MM.1S (cell line): ENCODE measurements at regions not wholly inside any gene's neighbourhood (a gene's known extent, or its start where the extent isn't known, plus 50 kb on each side); places are given as distances from the start of the nearest gene placed in this dataset.

Experiments used
- DNase-seq: peaks from one replicate; pipeline ENCODE4 v3.0.0-alpha.2; 2015
- H2AFZ ChIP-seq: fragments of 300-600 bp; sonication (generic); 2 replicates; pipeline ENCODE4 v1.6.0; 2016; ENCODE audit warnings: antibody characterized with exemption, low read length
- H3F3A ChIP-seq: fragments of 300-600 bp; sonication (generic); 2 replicates; pipeline ENCODE4 v1.6.1; 2016; ENCODE audit warnings: mild to moderate bottlenecking, antibody characterized with exemption, low read length, moderate library complexity, mixed read lengths; ENCODE audit not compliant: insufficient read depth
- H3K27ac ChIP-seq: fragments of 300-600 bp; sonication (generic); 2 replicates; pipeline ENCODE4 v1.5.1; 2016; ENCODE audit warnings: mild to moderate bottlenecking, low read length
- H3K27me3 ChIP-seq: fragments of 300-600 bp; sonication (generic); replicated peaks from 2 replicates; pipeline ENCODE4 v1.6.0; 2016; ENCODE audit warnings: low read length; ENCODE audit not compliant: insufficient read depth
- H3K36me3 ChIP-seq: fragments of 300-600 bp; sonication (generic); replicated peaks from 2 replicates; pipeline ENCODE4 v1.6.1; 2016; ENCODE audit warnings: mild to moderate bottlenecking, low read length, mixed read lengths; ENCODE audit not compliant: insufficient read depth
- H3K4me1 ChIP-seq: fragments of 300-600 bp; sonication (generic); 2 replicates; pipeline ENCODE4 v1.6.1; 2016; ENCODE audit warnings: low read length, mixed read lengths
- H3K4me2 ChIP-seq: fragments of 300-600 bp; sonication (generic); 2 replicates; pipeline ENCODE4 v1.6.0; 2016; ENCODE audit warnings: low read depth, low read length
- H3K4me3 ChIP-seq: fragments of 300-600 bp; sonication (generic); 2 replicates; pipeline ENCODE4 v1.5.1; 2016; ENCODE audit warnings: low read length, mixed read lengths
- H3K79me2 ChIP-seq: fragments of 300-600 bp; sonication (generic); 2 replicates; pipeline ENCODE4 v1.6.1; 2016; ENCODE audit warnings: mixed run types, low read length, mixed read lengths
- H3K9ac ChIP-seq: fragments of 300-600 bp; sonication (generic); 2 replicates; pipeline ENCODE4 v1.6.1; 2016; ENCODE audit warnings: low read length, mixed read lengths
- H3K9me2 ChIP-seq: fragments of 300-600 bp; sonication (generic); replicated peaks from 2 replicates; pipeline ENCODE4 v1.6.1; 2016; ENCODE audit warnings: mild to moderate bottlenecking, low read length, mixed read lengths; ENCODE audit not compliant: insufficient read depth
- H3K9me3 ChIP-seq: fragments of 300-600 bp; sonication (generic); replicated peaks from 2 replicates; pipeline ENCODE4 v1.6.1; 2016; ENCODE audit warnings: mild to moderate bottlenecking, low read length, mixed read lengths; ENCODE audit not compliant: insufficient read depth
- H4K20me1 ChIP-seq: fragments of 300-600 bp; sonication (generic); 2 replicates; pipeline ENCODE4 v1.6.1; 2016; ENCODE audit warnings: mild to moderate bottlenecking, low read length, moderate library complexity, mixed read lengths; ENCODE audit not compliant: insufficient read depth
- CTCF ChIP-seq: fragments of 300-600 bp; sonication (generic); IDR thresholded peaks from 2 replicates; pipeline ENCODE4 v1.5.1; 2016; ENCODE audit warnings: antibody characterized with exemption, low read length, mixed read lengths
- EZH2 ChIP-seq: fragments of 300-600 bp; sonication (generic); optimal IDR thresholded peaks from 2 replicates; pipeline ENCODE3; 2017; ENCODE audit warnings: low read depth, mild to moderate bottlenecking, antibody characterized with exemption, low read length, mixed read lengths
- EZH2phosphoT487 ChIP-seq: fragments of 300-600 bp; sonication (generic); IDR thresholded peaks from 2 replicates; pipeline ENCODE4 v1.6.1; 2018; ENCODE audit warnings: antibody characterized with exemption, low read length

GRCh38 chr17:83202002-83203000 lies 122.9 kb downstream of the METRNL start:
- Histone ChIP-seq H3K27me3 (peaks cover 6% of the 10 kb centered on the region; the same call in 1 of the 2 replicates), H3K9ac (no peak overlapping the region), H3F3A (peaks cover 12% of the 10 kb centered on the region), H3K27ac (no peak overlapping the region), H3K36me3 (no peaks in the 10 kb centered on the region), H3K79me2 (no peaks in the 10 kb centered on the region), H3K9me3 (no peaks in the 10 kb centered on the region), H2AFZ (no peak overlapping the region), H4K20me1 (no peaks in the 10 kb centered on the region), H3K4me1 (peaks cover 23% of the 10 kb centered on the region), H3K4me3 (no peak overlapping the region), H3K9me2 (no peaks in the 10 kb centered on the region), H3K4me2 (no peak overlapping the region)
- no peak for DNase-seq
- TF ChIP-seq EZH2 = no peak
- no peak for TF ChIP-seq EZH2phosphoT487
- no peak for TF ChIP-seq CTCF

GRCh38 chr17:83203073-83203471 lies 123.7 kb downstream of the METRNL start:
- Histone ChIP-seq H4K20me1 (no peaks in the 10 kb centered on the region), H3K4me2 (no peak overlapping the region), H3K9ac (no peak overlapping the region), H2AFZ (no peak overlapping the region), H3K9me2 (no peaks in the 10 kb centered on the region), H3K9me3 (no peaks in the 10 kb centered on the region), H3K36me3 (no peaks in the 10 kb centered on the region), H3K79me2 (no peaks in the 10 kb centered on the region), H3K27me3 (no peaks in the 10 kb centered on the region; the same call in 1 of the 2 replicates), H3K4me3 (no peak overlapping the region), H3K27ac (no peak overlapping the region), H3K4me1 (peaks cover 23% of the 10 kb centered on the region), H3F3A (peaks cover 12% of the 10 kb centered on the region)
- no peak for DNase-seq
- TF ChIP-seq EZH2phosphoT487 = no peak
- TF ChIP-seq EZH2 = no peak
- TF ChIP-seq CTCF = no peak

GRCh38 chr17:83203472-83204221 lies 124.2 kb downstream of the METRNL start:
- TF ChIP-seq EZH2 = no peak
- no peak for TF ChIP-seq EZH2phosphoT487
- TF ChIP-seq CTCF = no peak
- H3K9ac ChIP-seq = no peak overlapping the region
- H3K9me3 ChIP-seq = no peaks in the 10 kb centered on the region
- no peak overlapping the region for H2AFZ ChIP-seq
- H3K4me2 ChIP-seq = no peak overlapping the region
- no peak overlapping the region for H3K4me3 ChIP-seq
- H3F3A ChIP-seq = peaks cover 12% of the 10 kb centered on the region
- no peaks in the 10 kb centered on the region for H3K79me2 ChIP-seq
- DNase-seq = no peak
- no peak overlapping the region for H3K27ac ChIP-seq
- H3K4me1 ChIP-seq = peaks cover 18% of the 10 kb centered on the region
- no peaks in the 10 kb centered on the region for H3K36me3 ChIP-seq
- H3K9me2 ChIP-seq = no peaks in the 10 kb centered on the region
- no peaks in the 10 kb centered on the region for H3K27me3 ChIP-seq
- no peaks in the 10 kb centered on the region for H4K20me1 ChIP-seq
